WTC11 (cell line): ENCODE measurements at regions not wholly inside any gene's neighbourhood (a gene's known extent, or its start where the extent isn't known, plus 50 kb on each side); places are given as distances from the start of the nearest gene placed in this dataset.

Experiments used
- ATAC-seq: fragments of 200-7000 bp; cut with Tn5 transposase; 2 replicates; pipeline ENCODE4 v1.10.0; 2021; ENCODE audit warnings: mild to moderate bottlenecking, moderate library complexity
- CTCF ChIA-PET: fragments of 300-600 bp; sonication (Branson Sonifier 250); formaldehyde crosslinking; loops from one replicate; lab custom pipeline; 2021; ENCODE audit warnings: antibody characterized with exemption; lab: Charles Lee
- POLR2A ChIA-PET: fragments of 350-600 bp; sonication (Branson Sonifier 250); formaldehyde crosslinking; loops from one replicate; lab custom pipeline; 2021; ENCODE audit warnings: antibody characterized with exemption; lab: Charles Lee
- DNase-seq: peaks from one replicate; pipeline ENCODE4 v3.0.0; 2021; ENCODE audit warnings: low spot score
- H3K27ac Mint-ChIP-seq: 2 replicates; pipeline ENCODE4 v1.8.0; 2021; ENCODE audit warnings: mixed read lengths
- H3K27me3 Mint-ChIP-seq: 2 replicates; pipeline ENCODE4 v1.8.0; 2021; ENCODE audit warnings: low read depth, mild to moderate bottlenecking, moderate library complexity, mixed read lengths
- H3K36me3 Mint-ChIP-seq: 2 replicates; pipeline ENCODE4 v1.8.0; 2021; ENCODE audit warnings: mixed read lengths
- H3K4me1 Mint-ChIP-seq: 2 replicates; pipeline ENCODE4 v1.8.0; 2022; ENCODE audit warnings: mixed read lengths
- H3K4me3 Mint-ChIP-seq: 2 replicates; pipeline ENCODE4 v1.8.0; 2021; ENCODE audit warnings: mild to moderate bottlenecking, moderate library complexity, mixed read lengths
- H3K9me3 Mint-ChIP-seq: 2 replicates; pipeline ENCODE4 v1.8.0; 2021; ENCODE audit warnings: mixed read lengths
- CBFB ChIP-seq: sonication (generic); formaldehyde crosslinking; IDR thresholded peaks from 2 replicates; pipeline ENCODE4 v1.8.1; 2022; ENCODE audit warnings: mild to moderate bottlenecking, low read depth, missing genetic modification reagents
- ESRRA ChIP-seq: sonication (generic); formaldehyde crosslinking; IDR thresholded peaks from 2 replicates; pipeline ENCODE4 v1.8.1; 2022; ENCODE audit warnings: mild to moderate bottlenecking, missing genetic modification reagents, borderline replicate concordance
- HMGA2 ChIP-seq: fragments of 250-450 bp; sonication (Bioruptor Pico); IDR thresholded peaks from 2 replicates; pipeline ENCODE4 v1.4.0; 2021; ENCODE audit warnings: mild to moderate bottlenecking, moderate library complexity
- MXD4 ChIP-seq: fragments of 250-450 bp; sonication (Bioruptor Pico); IDR thresholded peaks from 2 replicates; pipeline ENCODE4 v1.8.0; 2021; ENCODE audit warnings: mild to moderate bottlenecking, moderate library complexity, borderline replicate concordance
- SMAD3 ChIP-seq: sonication (generic); formaldehyde crosslinking; IDR thresholded peaks from 2 replicates; pipeline ENCODE4 v1.8.0; 2022; ENCODE audit warnings: missing genetic modification reagents, mild to moderate bottlenecking, borderline replicate concordance
- SOX15 ChIP-seq: fragments of 250-450 bp; sonication (Bioruptor Pico); IDR thresholded peaks from 2 replicates; pipeline ENCODE4 v1.9.0; 2021; ENCODE audit warnings: mild to moderate bottlenecking
- TCF7 ChIP-seq: sonication (generic); formaldehyde crosslinking; IDR thresholded peaks from 2 replicates; pipeline ENCODE4 v1.8.0; 2022; ENCODE audit warnings: mild to moderate bottlenecking, low read depth, missing genetic modification reagents, moderate library complexity
- ZNF121 ChIP-seq: sonication (generic); formaldehyde crosslinking; IDR thresholded peaks from 2 replicates; pipeline ENCODE4 v1.8.0; 2023; ENCODE audit warnings: missing genetic modification reagents
- ZNF219 ChIP-seq: sonication (generic); formaldehyde crosslinking; IDR thresholded peaks from 2 replicates; pipeline ENCODE4 v1.8.0; 2023; ENCODE audit warnings: missing genetic modification reagents, mild to moderate bottlenecking, borderline replicate concordance
- ZNF317 ChIP-seq: sonication (generic); formaldehyde crosslinking; IDR thresholded peaks from 2 replicates; pipeline ENCODE4 v1.8.1; 2023; ENCODE audit warnings: low read depth, mild to moderate bottlenecking, moderate library complexity, missing genetic modification reagents, borderline replicate concordance
- TF ChIP-seq, protein P1 (sequence below): sonication (generic); formaldehyde crosslinking; IDR thresholded peaks from 2 replicates; pipeline ENCODE4 v1.8.1; 2023; ENCODE audit warnings: mild to moderate bottlenecking, missing genetic modification reagents, moderate library complexity
- TF ChIP-seq, protein P2 (sequence below): sonication (generic); formaldehyde crosslinking; conservative IDR thresholded peaks from 2 replicates; pipeline ENCODE4 v1.8.1; 2022; ENCODE audit warnings: mild to moderate bottlenecking, missing genetic modification reagents
- TF ChIP-seq, protein P3 (sequence below): sonication (generic); formaldehyde crosslinking; IDR thresholded peaks from 2 replicates; pipeline ENCODE4 v1.8.0; 2023; ENCODE audit warnings: missing genetic modification reagents, mild to moderate bottlenecking, borderline replicate concordance

DNA sequence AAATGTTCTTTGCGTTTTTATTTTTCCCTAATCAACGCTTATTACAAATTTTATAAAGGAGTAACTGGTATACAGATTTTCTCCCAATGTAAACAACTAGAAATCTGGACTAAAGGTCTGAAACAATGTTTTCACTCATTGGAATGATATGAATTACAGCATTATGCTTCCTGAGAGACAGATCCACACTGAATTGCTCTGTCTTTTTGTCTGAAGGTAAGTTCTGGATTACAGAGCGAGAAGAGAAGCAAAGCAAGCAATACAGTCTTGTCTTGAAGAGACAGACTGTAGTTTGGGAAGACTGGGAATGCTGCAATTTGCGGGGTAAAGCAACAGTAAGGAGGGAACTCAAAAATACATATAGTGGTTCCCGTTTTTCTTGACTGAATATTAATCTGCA, 262.2 kb upstream of the PABPC4L start:
- H3K27me3 Mint-ChIP-seq: no peaks in the 10 kb centered on the region
- POLR2A ChIA-PET: no interaction called here

DNA sequence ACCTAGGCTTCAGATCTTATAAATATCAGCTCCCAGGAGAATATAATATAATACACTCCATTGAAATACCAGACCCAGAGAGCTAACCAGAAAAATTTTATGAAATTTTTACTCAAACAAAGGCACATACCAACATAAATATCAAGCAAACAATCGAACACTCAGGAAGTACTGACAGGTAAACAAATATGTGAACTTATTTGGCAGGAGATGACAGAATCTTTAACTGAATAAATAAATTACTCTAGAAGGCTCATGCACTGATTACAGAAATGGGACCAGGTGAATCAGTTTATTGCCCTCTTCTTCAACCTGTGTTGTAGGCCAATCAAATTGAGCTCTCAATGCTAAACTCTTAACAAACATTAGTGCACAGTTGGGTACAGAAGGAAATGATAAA, 225.2 kb upstream of the PABPC4L start:
- H3K4me3 Mint-ChIP-seq: no peak overlapping the region
- no peak for ATAC-seq

More for the DNA sequence above, 262.2 kb upstream of the PABPC4L start:
- ATAC-seq: no peak
- peaks cover 24% of the 10 kb centered on the region for H3K36me3 Mint-ChIP-seq
- no peaks in the 10 kb centered on the region for H3K4me1 Mint-ChIP-seq
- H3K4me3 Mint-ChIP-seq: no peak overlapping the region
- CTCF ChIA-PET: no interaction called here
- DNase-seq: no peak
- TF ChIP-seq ZNF219 (CRISPR knock-in tag) (no peak), ESRRA (CRISPR knock-in tag) (no peak), SMAD3 (CRISPR knock-in tag) (no peak), MXD4 (no peak)
- TF ChIP-seq, protein P1, sequence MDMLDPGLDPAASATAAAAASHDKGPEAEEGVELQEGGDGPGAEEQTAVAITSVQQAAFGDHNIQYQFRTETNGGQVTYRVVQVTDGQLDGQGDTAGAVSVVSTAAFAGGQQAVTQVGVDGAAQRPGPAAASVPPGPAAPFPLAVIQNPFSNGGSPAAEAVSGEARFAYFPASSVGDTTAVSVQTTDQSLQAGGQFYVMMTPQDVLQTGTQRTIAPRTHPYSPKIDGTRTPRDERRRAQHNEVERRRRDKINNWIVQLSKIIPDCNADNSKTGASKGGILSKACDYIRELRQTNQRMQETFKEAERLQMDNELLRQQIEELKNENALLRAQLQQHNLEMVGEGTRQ (CRISPR knock-in tag): no peak
- no peak overlapping the region for H3K27ac Mint-ChIP-seq
- H3K9me3 Mint-ChIP-seq: peaks cover 25% of the 10 kb centered on the region

DNA sequence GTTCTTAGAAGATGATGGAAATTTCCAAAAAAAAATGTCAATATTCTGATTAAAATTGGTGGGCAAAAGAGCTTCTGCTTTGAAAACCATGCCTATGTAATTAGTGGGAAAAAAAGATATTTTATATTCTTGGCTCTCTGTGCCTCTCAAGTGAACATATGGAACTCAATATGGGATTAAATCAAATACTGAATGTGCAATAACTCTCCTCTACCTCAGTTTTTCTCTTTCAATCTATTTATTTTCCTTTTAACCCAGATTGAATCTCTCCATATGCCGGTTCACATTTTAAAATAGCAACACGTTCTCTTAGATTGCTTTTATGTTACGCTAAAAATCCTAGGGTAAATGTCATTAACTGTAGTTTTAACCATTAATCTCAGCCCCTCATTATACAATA, 224.2 kb upstream of the PABPC4L start:
- ChIA-PET CTCF (no interaction called here), POLR2A (no interaction called here)
- TF ChIP-seq TCF7 (CRISPR knock-in tag) (no peak), CBFB (CRISPR knock-in tag) (no peak), SOX15 (CRISPR knock-in tag) (no peak), ZNF121 (CRISPR knock-in tag) (no peak), ZNF317 (CRISPR knock-in tag) (no peak), HMGA2 (CRISPR knock-in tag) (no peak)
- TF ChIP-seq, protein P2, sequence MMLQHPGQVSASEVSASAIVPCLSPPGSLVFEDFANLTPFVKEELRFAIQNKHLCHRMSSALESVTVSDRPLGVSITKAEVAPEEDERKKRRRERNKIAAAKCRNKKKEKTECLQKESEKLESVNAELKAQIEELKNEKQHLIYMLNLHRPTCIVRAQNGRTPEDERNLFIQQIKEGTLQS: no peak
- TF ChIP-seq, protein P3, sequence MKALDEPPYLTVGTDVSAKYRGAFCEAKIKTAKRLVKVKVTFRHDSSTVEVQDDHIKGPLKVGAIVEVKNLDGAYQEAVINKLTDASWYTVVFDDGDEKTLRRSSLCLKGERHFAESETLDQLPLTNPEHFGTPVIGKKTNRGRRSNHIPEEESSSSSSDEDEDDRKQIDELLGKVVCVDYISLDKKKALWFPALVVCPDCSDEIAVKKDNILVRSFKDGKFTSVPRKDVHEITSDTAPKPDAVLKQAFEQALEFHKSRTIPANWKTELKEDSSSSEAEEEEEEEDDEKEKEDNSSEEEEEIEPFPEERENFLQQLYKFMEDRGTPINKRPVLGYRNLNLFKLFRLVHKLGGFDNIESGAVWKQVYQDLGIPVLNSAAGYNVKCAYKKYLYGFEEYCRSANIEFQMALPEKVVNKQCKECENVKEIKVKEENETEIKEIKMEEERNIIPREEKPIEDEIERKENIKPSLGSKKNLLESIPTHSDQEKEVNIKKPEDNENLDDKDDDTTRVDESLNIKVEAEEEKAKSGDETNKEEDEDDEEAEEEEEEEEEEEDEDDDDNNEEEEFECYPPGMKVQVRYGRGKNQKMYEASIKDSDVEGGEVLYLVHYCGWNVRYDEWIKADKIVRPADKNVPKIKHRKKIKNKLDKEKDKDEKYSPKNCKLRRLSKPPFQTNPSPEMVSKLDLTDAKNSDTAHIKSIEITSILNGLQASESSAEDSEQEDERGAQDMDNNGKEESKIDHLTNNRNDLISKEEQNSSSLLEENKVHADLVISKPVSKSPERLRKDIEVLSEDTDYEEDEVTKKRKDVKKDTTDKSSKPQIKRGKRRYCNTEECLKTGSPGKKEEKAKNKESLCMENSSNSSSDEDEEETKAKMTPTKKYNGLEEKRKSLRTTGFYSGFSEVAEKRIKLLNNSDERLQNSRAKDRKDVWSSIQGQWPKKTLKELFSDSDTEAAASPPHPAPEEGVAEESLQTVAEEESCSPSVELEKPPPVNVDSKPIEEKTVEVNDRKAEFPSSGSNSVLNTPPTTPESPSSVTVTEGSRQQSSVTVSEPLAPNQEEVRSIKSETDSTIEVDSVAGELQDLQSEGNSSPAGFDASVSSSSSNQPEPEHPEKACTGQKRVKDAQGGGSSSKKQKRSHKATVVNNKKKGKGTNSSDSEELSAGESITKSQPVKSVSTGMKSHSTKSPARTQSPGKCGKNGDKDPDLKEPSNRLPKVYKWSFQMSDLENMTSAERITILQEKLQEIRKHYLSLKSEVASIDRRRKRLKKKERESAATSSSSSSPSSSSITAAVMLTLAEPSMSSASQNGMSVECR (CRISPR knock-in tag): no peak
- Mint-ChIP-seq H3K27ac (no peak overlapping the region), H3K9me3 (no peaks in the 10 kb centered on the region), H3K4me3 (no peak overlapping the region), H3K4me1 (peaks cover 3% of the 10 kb centered on the region), H3K27me3 (no peaks in the 10 kb centered on the region), H3K36me3 (no peaks in the 10 kb centered on the region)
- no peak for ATAC-seq
- DNase-seq: no peak

More for the DNA sequence above, 225.2 kb upstream of the PABPC4L start:
- Mint-ChIP-seq H3K27ac (no peak overlapping the region), H3K9me3 (peaks cover 5% of the 10 kb centered on the region), H3K36me3 (peaks cover 3% of the 10 kb centered on the region; the same call in 1 of the 2 replicates), H3K4me1 (peaks cover 3% of the 10 kb centered on the region)
- DNase-seq: no peak
- TF ChIP-seq, protein P3 (CRISPR knock-in tag): no peak
- TF ChIP-seq, all 79 proteins: peak for 0
- H3K27me3 Mint-ChIP-seq: no peaks in the 10 kb centered on the region
- ChIA-PET POLR2A (no interaction called here), CTCF (no interaction called here)
